DMS153 treated with DMSO at 0.1 percent for 48 hours (cell line): ENCODE measurements at regions not wholly inside any gene's neighbourhood (a gene's known extent, or its start where the extent isn't known, plus 50 kb on each side); places are given as distances from the start of the nearest gene placed in this dataset.

ENCODE experiments used
- DNase-seq: peaks from one replicate; lab custom pipeline; 2025; ENCODE audit not compliant: unreplicated experiment; lab: John Stamatoyannopoulos, UW

DNA sequence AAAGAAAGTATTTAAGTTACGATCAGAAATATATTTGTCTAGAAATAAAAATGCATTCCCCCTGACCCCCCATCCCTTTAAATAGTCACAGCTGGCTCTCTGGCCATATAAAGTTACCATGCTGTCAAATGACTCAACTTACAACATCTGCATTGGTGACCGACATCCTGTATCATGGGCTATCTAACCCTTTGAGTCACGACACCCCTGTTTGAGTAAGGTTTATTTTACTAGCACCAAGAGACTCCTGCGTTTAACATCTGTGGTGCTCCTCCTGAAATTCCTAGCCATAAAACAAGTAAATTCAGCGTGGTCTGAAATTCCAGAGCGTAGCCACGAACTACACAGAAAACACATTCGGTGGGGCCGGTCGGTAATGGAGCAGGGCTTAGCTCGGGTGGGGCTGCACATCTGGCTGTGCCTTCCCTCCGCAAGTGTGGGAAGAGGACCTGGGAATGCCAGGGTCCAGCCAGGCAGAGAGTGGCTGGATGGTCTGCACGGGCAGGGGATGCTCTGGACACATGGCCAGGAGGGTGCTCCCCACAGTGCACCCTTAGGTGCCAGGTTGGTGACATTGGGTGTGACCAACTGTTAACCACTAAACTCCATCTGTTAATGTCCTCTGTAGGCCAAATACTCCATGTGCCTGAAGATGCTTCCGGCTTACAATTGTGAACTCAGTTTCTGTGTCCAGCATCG, 53.0 kb upstream of the CLDN14 start:
- no peak for DNase-seq

DNA sequence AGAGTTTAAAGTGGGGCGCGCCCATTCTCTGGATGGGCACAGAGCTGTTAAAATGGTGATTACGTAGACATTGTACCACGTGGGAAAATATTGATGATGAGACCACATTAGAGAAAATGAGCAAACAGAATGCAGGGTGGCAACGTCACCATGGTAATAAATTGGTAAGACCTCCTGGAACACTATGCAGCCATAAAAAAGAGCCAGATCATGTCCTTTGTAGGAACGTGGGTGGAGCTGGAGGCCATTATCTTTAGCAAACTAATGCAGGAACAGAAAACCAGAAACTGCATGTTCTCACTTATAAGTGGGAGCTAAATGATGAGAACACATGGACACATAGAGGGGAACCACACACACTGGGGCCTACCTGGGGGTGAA, 53.5 kb upstream of the CLDN14 start:
- no peak for DNase-seq

GRCh38 chr21:36534656-36535055, 54.7 kb upstream of the CLDN14 start:
- DNase-seq, result no peak

GRCh38 chr21:36535618-36536241, 55.8 kb upstream of the CLDN14 start:
- DNase-seq, result no peak

- DNase-seq, result no peak
Measured at GRCh38 chr21:36538761-36539160, 58.8 kb upstream of the CLDN14 start.

DNA sequence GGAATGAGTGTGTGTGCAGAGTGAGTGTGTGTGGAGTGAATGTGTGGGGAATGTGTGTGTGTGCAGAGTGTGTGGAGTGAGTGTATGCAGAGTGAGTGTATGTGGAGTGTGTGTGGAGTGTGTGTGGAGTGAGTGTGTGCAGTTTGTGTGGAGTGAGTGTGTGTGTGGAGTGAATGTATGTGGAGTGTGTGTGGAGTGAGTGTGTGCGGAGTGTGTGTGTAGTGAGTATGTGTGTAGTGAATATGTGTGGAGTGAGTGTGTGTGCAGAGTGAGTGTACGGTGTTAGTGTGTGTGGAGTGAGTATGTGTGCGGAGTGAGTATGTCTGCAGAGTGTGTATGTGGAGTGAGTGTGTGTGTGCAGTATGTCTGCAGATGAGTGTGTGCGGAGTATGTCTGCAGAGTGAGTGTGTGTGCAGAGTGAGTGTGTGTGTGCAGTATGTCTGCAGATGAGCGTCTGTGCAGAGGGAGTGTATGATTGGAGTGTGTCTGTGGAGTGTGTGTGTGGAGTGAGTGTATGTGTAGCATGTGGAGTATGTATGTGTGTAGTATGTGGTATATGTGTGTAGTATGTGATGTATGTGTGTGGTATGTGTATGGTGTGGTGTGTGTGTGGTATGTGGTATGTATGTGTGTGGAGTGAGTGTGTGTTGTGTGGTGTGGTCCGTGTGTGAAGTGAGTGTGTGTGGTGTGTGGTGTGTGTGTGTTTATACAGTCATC, 59.7 kb upstream of the CLDN14 start:
- DNase-seq, result no peak

GRCh38 chr21:36540700-36541099, 60.8 kb upstream of the CLDN14 start:
- DNase-seq, result no peak

- no peak for DNase-seq
Measured at GRCh38 chr21:36541721-36542139, 61.8 kb upstream of the CLDN14 start.

- DNase-seq, result no peak
Measured at GRCh38 chr21:36542312-36543101, 62.6 kb upstream of the CLDN14 start.

DNA sequence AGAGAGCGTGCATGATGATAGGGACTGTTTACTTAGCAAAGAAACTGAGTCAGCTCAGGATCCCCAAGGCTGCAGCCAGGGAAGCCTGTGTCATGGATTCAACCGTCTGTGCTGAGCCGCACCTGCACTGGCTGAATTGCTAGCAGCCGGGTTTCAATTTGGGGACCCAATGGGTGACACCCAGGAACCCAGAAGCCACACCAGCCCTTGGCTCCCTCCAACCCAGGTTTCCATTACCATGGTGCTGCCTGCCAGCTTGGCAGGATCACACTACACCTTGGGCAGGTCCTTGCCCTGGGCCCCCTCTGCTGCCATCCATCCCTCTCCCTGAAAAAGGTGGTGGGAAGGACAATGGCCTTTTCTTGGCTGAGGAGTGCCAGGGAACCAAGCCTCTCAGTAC, 64.0 kb upstream of the CLDN14 start:
- no peak for DNase-seq

- no peak for DNase-seq
Measured at GRCh38 chr21:36544545-36544944, 64.6 kb upstream of the CLDN14 start.

GRCh38 chr21:36545776-36546511, 66.0 kb upstream of the CLDN14 start:
- DNase-seq, result no peak

DNA sequence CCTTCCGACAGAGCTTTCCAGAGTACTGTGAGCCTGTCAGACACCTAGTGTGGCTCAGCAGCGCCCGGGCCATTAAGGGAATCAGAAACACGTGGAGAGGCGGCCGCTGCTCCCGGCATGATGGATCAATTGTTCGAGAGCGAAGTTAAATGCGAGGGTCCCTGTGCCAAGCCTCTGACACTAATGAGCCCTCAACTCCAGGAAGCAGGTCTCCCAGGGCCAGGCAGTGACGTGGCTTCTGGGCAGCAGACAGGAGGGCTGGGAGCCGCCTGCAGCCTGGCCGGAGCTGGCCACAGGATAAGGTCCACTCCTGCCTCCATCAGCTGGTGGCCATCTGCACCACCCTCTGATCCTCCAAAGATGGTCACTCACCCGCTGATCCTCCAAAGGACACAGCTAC, 67.5 kb upstream of the CLDN14 start:
- no peak for DNase-seq

DNA sequence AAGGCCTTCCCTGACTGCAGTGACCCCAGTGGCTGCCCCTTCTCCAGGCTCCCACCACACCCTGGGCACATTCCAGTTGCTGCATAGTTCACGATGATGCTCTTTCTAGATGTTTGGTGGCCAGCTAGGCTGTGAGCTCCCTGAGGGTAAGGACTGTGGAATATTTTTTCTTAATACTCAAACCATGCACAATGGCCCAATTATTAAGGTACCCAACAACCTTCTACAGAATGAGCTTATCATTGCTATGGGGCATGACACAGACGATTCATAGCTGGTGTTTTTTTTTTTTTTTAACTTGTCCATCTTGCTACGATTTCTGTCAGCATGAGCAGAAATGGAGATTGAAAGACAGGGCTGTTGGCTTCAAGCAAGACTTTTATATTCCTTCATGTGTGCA, 68.9 kb upstream of the CLDN14 start:
- no peak for DNase-seq

GRCh38 chr21:36549470-36549869, 69.5 kb upstream of the CLDN14 start:
- DNase-seq, result no peak

DNA sequence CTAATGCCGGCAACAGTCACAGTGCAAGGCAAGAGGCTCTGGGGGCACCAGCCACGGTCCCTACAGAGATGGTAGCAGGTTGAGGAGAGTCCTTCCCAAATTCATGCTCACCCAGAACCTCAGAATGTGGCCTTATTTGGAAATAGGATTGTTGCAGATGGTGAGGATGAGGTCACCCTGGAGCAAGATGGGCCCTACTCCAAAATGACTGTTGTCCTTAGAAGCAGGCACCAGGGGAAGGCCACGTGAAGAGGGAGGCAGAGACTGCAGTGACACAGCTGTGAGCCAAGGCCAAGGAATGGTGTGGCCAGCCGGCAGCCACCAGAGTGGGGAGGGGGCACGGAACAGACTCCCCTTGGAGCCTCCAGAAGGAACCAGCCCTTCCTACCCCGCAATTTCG, 70.8 kb upstream of the CLDN14 start:
- no peak for DNase-seq

GRCh38 chr21:36551321-36551720, 71.4 kb upstream of the CLDN14 start:
- no peak for DNase-seq

- no peak for DNase-seq
Measured at GRCh38 chr21:36551731-36552433, 72.0 kb upstream of the CLDN14 start.

DNA sequence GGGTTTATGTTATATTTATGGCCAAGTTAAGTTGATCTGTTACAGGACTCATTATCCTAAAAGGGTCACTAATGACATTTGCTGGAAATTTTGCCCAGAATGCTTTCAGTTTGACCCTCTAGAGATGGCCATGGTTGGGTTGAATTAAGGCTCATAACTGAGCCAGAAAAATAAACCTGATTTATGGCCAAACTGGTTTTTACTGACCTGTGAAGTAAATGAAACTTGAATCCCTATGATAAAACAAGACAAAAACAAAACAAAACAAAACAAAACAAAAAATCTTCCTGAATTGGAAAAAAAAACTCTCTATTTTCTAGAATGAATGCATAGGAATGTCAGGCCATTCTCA, 72.5 kb upstream of the CLDN14 start:
- no peak for DNase-seq

- DNase-seq, result no peak
Measured at GRCh38 chr21:36553406-36553805, 73.5 kb upstream of the CLDN14 start.
